DOHH2 (cell line): ENCODE measurements at regions not wholly inside any gene's neighbourhood (a gene's known extent, or its start where the extent isn't known, plus 50 kb on each side); places are given as distances from the start of the nearest gene placed in this dataset.

Experiments used
- EZH2phosphoT487 ChIP-seq: fragments of 200-600 bp; sonication (generic); IDR thresholded peaks from 2 replicates; pipeline ENCODE4 v1.6.1; 2017; ENCODE audit warnings: borderline replicate concordance, mild to moderate bottlenecking, antibody characterized with exemption, low read length, moderate library complexity, mixed read lengths
- TF ChIP-seq, protein P1 (sequence below): fragments of 200-600 bp; sonication (generic); IDR thresholded peaks from one replicate; pipeline ENCODE4 v1.5.1; 2014; ENCODE audit warnings: antibody characterized with exemption, mild to moderate bottlenecking, low read depth, low read length; ENCODE audit not compliant: poor library complexity, severe bottlenecking

DNA sequence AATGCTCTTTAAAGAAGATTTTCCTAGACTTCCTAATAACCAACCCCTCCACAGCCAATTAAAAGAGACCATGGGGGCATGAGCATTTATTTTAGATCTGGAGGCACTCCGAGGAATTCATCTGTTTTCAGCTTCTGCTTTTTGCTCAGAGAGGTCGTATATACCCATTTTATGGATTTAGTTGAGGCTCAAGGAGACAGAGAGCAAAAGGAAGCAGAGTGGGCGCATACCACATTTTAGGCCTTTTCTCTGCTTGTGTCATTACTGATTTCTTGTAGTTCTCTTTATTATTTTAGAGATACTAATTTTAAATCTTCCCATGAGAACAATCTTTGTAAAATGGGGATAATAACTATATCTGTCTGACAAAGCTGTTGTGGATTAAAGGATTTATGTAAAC lies 129.6 kb upstream of the IFNGR1 start:
- TF ChIP-seq, protein P1, sequence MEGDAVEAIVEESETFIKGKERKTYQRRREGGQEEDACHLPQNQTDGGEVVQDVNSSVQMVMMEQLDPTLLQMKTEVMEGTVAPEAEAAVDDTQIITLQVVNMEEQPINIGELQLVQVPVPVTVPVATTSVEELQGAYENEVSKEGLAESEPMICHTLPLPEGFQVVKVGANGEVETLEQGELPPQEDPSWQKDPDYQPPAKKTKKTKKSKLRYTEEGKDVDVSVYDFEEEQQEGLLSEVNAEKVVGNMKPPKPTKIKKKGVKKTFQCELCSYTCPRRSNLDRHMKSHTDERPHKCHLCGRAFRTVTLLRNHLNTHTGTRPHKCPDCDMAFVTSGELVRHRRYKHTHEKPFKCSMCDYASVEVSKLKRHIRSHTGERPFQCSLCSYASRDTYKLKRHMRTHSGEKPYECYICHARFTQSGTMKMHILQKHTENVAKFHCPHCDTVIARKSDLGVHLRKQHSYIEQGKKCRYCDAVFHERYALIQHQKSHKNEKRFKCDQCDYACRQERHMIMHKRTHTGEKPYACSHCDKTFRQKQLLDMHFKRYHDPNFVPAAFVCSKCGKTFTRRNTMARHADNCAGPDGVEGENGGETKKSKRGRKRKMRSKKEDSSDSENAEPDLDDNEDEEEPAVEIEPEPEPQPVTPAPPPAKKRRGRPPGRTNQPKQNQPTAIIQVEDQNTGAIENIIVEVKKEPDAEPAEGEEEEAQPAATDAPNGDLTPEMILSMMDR, result no peak
- TF ChIP-seq EZH2phosphoT487, result no peak
